ENCODE measurements at regions not wholly inside any gene's neighbourhood (a gene's known extent, or its start where the extent isn't known, plus 50 kb on each side); places are given as distances from the start of the nearest gene placed in this dataset.

DNA sequence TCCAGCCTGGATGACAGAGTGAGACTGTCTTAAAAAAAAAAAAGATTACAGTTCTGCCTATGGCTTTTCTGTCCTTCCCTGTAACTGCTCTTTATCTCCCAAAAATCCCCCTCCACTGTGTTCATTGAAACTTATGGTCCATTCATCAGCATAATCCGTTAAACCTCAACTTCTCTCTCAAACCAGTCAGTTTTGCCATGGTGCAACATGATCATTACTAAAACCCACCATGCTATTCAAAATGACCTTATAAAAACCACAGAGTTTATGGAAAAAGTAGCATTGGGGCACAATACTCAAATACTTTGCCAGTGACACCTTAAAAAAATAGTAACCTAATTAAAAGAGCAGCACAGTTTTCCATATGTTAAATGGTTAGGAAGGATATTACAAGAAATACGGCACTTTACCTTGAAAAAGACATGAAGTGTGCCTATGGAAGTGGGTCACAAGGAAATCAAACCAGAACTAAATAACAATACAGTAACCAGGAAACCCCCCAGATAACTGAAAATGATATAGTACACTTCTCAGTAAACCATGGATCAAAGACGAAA is 74.0 kb upstream of the ST8SIA6 start:
- TF ChIP-seq CTCF (IDR thresholded peaks at IDR 0.05; ENCODE audit: poor library complexity) (no peak), EZH2 (IDR thresholded peaks at IDR 0.05; ENCODE audit: borderline replicate concordance) (no peak)
